HG03159 (cell line): ENCODE measurements at regions not wholly inside any gene's neighbourhood (a gene's known extent, or its start where the extent isn't known, plus 50 kb on each side); places are given as distances from the start of the nearest gene placed in this dataset.

ENCODE experiments used
- ATAC-seq: cut with Tn5 transposase; IDR thresholded peaks from one replicate; pipeline ENCODE4 v1.9.1; 2021; ENCODE audit warnings: mild to moderate bottlenecking, moderate library complexity; ENCODE audit not compliant: unreplicated experiment

DNA sequence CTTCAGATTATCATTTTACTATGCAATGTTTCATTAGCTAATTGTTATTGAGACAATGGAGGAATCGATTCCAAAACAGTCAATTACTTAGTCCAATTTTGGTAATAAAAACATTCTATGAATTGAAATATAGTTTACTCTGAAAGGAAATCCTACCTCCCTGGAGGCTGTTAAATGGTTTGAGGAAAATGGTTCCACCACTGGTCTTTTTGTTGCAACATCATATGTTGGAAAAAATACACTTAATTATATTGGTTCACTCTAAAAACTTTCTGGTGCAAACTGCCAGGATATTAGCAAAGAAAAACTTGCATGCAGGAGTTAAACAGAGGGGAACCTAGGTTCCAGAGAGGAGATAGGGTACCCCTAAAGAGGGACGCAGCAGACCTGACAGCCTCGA lies 267.3 kb upstream of the LYZL1 start:
- no peak for ATAC-seq

DNA sequence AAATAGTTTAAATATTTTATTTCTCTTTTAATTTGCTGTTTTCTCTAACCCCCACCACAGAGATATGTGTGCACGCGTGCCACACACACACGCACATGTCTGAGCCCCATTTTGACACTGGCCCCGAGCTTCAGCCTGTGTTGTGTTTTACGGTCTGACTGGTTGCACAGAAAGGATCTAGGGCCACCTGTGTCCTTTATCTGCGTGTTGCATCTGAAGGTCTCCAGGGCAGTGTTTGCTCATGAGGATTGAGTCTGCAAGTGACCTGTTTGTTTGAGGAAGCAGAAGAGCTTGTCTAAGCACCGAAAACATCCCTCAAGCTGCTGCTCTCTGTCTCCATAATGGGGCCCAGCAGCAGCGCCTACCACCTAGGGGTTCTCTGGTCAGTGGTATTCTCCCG lies 266.4 kb upstream of the LYZL1 start:
- ATAC-seq = no peak

DNA sequence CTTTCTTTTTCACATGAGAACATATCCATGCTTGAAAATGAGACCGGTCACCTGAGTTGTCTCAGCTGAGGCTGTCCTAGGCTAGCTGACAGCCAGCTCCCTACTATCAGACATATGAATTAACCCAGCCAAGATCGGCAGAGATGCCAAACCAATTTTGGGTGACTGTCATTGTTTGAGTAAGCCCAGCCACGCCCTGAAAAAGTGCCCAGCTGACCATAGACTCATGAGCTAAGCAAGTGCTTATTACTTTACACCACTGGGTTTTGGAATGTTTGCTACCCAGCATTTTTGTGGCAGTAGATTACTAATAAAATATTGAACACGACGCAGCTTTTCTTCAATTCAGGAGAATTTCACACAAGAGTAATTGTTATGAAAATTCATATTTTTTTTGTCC lies 265.2 kb upstream of the LYZL1 start:
- ATAC-seq = no peak

DNA sequence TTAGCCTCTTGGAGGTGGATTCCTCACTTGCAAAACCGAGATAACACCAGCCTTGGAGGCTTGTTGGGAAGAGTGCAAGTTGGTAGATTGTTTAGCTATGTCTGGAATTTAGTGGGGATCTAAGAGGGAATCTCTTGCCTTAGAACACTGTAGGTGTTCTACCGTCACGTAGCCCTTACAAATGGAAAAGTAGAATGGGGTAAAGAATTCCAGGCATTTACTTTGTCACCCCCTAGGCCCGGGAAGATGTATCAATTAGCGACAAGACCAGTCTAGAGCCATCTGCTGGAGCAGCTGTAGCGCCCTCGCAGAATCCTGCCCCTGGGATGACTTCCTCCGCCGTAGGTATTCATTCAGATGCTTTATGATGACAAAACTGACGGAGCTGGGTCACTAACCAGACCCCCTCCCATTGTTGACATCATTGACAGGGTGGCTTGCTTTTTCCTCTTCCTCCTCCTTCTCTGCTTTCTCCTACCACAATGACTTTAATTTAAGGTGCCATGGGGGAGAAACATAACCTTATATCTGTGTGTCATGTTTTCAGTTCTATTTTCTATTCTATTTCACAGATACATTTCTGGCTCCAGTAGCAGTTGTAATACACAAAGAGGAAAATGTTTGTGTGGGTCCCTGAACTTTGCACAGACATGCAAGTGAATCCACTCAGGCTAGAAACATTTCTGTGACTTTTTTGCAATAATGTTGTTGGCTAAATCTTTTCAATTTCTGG lies 262.6 kb upstream of the LYZL1 start:
- no peak for ATAC-seq

DNA sequence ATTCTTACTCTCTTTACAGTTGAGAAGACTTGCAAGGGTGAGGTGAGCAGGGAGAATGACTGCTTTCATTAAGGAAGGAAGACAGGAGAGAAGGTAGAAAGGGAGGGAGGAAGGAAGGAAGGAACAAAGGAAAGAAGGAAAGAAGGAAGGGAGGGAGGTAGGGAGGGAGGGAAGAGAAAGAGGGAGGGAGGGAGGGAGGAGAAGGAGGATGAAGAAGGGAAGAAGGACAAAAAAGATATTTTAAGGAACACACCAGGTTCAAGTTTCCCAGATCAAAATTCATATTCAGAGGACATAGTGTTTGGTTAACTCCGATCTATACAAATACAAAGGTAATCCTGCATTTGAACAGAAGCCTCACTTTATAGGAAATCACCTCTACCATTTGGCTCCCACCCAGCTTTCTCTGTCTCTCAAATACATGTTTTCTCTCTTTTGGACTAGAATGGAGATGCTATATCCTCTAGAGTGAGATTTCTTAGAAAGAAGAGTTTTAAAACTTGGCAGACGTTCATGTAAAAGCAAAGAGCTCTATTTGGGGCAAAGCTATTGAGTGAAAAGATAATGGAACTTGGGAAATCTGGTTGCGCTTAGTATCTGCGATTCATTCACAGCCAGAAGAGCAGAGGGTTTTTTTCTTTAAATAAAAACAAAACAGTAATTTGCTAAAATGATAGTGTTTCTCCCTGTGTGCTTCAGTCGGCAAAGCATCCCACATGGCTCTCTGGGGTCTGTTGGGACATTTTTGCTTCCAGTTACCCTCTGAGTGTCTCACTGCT lies 261.9 kb upstream of the LYZL1 start:
- no peak for ATAC-seq

DNA sequence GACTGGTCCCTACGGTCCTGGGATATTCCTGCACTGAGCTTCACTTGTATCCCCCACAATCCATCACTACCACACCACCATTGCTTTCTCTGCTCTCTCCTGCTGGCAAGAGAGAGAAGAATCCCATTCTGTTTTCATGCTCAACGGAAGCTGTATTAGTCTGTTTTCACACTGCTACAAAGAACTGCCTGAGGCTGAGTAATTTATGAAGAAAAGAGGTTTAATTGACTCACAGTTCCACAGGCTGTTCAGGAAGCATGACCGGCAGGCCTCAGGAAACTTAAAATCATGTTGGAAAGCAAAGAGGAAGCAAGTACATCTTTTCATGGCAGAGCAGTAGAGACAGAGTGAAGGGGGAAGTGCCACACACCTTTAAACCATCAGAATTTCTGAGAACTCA lies 260.4 kb upstream of the LYZL1 start:
- ATAC-seq = no peak

DNA sequence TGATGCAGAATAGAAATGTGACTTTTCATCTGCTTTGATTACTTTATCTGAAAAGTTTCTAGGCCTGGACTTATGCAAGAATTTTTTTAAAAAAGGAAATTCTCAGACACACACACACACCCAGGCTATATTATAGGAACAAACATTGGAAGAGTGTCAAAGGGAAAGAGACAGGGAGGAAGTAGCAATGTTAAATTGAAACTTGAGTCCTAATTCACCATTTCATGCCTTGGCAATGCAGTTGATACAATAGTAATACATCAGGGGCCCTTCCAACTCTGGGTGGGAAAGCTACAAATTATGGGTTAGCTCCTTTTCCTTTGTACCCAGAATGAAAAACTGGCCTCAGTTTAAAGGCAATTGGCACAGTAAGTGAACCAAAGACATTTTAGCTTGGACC lies 258.0 kb upstream of the LYZL1 start:
- no peak for ATAC-seq

DNA sequence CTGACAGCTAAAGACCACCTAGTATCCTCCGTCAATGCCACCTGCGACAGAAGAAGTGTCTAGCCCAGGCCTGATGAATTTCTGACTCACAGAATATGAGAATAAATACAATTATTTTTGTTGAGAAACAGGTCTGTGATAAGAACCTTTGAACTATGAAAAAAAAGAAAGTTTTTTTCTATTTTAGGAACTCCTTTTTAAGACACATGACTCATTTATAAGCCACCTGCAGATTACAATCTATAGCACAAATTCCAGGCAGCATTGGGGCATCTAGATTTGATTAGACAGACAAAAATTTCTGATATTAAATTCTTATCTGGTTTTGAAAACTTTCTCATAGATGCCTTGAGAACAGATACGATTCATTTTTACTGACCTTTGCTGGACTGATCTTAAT lies 256.7 kb upstream of the LYZL1 start:
- ATAC-seq = no peak

DNA sequence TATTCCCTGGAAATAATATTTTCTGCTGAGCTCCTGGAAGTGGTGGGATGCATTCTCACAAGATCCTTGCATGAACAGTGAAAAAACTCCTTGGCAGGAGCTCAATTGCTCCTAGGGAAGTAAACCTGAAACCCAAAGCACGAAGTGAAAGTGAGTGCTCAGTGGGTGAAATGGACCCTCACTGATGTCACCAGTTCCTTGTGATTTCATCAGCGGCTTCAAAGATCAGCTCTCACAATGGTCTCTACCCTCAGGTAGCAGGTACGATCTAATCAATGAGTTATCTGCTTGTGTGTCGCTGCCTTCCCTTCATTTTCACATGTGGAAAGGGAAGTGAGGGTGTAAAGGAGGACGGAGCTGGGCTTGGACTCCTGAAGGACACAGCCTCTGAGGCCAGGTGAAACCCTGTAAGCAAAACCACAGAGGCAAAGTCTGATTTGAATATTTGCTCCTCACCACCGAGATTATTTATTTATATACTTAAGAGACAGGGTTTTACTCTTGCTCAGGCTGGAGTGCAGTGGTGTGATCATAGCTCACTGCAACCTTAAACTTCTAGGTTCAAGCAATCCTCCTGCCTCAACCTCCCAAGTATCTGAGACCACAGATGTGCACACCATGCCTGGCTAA lies 255.4 kb upstream of the LYZL1 start:
- peak; percentile 75 for ATAC-seq

DNA sequence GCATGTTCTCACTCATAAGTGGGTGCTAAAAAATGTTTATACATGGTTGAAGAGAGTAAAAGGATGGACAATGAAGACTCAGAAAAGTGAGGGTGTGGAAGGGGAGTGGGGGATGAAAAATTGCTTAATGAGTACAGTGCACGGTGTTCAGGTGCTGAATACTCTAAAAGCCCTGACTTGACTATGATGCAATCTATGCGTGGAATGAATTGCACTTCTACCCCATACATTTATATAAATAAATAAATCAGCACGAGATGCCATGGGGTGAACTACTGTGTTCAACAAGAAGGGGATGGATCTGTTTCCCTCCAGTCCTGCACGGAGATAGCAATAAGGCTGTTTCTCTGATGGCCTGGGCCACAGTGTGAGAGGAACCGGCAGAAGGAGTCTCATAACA lies 254.3 kb upstream of the LYZL1 start:
- no peak for ATAC-seq

DNA sequence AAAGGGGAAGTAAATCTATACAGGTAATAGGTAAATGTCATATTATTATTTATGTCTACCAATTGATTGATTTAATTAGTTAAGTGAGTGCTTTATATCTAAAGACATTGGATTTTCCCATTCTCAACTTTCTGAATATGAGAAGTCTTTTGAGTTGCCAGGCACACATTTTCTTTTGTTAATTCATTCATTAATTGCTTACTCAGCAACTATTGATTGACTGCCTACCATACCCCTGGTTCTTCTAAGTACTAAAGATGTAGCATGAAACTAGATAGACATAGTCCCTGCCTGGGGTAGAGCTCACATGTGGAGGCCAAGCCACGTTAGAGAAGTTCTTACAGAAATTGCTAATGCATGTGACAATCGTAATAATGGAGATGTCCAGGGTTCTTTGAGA lies 253.1 kb upstream of the LYZL1 start:
- ATAC-seq = no peak

DNA sequence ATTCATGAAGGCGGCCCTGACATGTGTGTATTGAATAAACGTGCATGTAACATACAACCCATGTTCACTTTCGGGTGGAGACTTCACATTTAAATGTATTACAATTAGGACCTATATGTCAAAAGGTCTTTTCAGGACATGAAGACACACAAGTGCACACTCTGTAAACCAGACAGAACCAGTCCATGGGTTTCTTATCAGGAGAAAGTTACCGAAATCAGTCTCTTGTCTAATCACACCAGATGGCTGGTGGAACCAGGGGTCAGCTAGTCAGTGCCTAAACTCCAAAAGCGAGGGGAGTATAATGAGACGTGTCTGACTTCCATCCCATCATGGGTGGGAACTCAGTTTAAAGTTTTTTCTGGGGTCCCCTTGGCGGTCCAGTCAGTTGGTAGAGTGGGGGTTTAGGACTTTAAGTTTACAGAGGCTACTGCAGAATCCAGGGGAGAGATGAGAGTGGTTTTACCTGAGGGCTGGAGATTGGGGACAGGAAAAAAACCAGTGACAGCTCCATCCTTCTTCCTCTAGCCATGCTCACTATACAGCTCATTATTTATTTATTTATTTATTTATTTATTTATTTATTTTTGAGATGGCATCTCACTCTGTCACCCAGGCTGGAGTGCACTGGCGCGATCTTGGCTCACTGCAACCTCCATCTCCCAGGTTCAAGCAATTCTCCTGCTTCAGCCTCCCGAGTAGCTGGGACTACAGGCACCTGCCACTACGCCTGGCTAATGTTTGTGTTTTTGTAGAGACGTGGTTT lies 251.3 kb upstream of the LYZL1 start:
- no peak for ATAC-seq

DNA sequence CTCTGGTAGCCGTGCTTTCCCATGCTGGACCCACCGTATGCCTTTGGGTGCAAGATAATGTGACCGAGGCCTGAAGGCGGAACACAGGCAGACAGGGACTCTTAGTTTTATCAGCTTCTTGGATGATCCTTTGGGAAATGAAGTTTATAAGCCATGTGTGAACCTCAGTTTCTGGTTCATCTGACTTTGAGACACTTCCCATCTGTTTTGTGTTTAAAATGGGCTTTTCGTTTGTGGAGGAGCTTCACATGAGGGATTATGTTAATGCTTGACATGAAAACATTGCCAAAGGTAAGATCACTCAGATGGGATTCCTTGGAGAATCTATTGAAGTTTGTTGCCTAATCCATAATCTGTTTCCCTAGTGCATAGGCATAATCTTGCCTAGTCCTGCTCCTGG lies 249.8 kb upstream of the LYZL1 start:
- ATAC-seq = no peak

DNA sequence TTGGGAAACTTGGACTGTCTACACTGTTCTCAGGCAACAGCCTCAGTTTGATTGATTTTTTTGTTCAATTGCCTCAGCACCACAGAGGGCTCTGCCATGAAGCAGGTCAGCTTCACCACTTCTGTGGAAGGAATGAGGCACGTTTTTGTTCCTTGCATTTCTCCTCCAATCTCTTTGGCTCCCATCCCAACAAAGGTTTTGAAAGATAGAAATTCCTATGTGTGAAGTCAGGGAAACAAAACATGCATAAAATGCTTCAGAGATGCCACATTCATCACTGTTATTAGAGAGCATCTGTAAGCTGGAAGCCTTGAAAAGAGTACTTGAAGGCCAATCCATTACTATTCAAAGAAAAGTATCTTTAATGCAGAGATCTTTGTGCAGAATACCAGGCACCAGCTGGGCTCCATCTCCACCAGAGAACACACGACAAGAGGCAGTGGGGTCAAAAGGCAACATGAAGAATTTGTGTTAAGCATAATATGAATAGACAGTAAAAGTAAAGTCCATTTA lies 249.1 kb upstream of the LYZL1 start:
- no peak for ATAC-seq

DNA sequence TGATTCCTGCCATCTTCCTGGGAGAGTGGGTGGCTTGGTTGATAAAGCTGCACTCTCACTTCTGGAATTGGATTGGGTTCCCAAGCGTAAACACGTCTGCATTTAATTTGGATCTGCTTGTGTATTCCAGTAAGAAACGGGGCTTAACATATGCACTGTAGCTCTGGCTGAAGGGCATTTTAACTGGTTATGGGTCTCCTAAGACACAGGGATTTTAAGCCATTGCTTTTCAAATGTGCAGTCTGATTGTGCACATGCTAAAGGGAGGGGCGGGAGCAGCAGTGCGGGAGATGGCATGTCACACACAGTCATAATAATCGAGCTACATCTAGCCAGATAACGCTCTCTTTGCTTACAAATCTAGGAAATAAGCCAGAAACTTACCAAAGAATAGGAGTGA lies 247.3 kb upstream of the LYZL1 start:
- no peak for ATAC-seq

DNA sequence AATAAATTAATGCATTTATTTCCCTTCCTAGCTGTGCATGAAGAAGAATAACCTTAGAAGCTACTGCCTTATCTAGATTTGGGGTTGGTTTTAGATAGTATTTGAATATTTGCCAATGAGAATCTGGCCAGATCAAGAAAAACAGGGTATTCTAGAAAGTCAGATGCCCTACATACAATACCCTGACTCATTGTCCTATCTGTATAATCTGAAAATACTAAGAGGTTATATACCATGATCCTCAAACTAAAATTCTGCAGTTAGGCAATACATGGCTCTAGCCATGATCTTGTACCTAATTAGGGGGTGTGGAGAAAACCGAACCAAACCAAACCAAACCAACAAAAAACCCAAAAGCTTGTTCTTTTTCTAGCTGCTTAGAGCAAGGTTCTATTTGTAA lies 240.4 kb upstream of the LYZL1 start:
- ATAC-seq = no peak

DNA sequence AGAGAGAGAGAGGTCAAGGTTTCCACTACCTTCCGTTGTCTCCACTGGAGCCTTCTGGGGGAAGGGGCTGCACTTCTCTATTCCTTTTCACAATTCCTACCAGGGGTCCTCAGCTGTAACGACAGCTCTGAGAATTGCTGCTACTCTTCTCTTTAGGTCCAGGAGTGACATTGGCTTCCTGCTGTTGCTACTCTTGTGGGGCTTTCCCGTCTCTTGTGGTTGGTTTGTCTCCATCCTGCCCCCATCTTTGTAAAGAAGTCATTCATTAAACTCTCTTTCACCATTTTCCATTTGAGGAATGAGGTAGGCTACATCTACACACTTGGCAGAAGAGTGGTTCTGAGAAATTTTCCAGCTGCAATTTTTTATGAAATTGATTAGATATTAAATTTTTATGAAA lies 238.8 kb upstream of the LYZL1 start:
- peak; percentile 54 for ATAC-seq

DNA sequence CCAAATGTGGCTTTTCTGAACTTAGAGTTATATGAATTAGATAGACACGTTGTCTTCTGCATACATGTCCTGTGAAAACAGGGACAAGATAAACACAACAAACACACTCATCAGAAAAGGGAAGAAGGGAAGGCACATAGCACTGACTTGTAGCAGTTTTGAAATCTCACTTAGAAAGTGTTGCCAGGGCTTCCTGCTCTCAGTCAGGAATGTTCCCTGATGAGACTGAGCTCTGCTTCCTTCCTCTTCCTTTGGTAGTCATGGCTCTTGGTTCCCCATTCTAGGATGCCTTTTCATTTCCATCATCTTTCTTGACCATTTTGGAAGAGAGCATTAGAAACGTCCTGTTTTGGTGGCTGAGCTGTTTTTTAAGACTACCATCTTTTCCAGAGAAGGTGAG lies 233.8 kb upstream of the LYZL1 start:
- no peak for ATAC-seq

DNA sequence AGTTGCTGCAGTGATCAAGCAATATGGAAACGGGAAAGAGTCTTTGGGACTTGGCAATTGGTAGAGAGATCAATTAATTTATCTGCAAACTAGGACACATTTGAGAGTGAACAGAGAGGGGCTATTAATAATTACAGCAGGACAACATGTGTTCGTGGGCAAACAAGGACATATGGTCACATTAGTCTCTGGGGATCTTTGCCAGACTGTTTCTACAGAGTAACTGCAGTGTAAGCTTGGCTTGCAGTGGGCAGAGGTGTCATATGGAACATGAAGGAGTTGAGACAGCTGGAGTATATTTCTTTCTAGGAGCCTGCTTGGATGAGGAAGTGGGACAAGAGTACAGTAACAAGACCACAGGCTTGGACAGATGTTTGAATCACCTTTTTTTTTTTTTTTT lies 232.1 kb upstream of the LYZL1 start:
- no peak for ATAC-seq

DNA sequence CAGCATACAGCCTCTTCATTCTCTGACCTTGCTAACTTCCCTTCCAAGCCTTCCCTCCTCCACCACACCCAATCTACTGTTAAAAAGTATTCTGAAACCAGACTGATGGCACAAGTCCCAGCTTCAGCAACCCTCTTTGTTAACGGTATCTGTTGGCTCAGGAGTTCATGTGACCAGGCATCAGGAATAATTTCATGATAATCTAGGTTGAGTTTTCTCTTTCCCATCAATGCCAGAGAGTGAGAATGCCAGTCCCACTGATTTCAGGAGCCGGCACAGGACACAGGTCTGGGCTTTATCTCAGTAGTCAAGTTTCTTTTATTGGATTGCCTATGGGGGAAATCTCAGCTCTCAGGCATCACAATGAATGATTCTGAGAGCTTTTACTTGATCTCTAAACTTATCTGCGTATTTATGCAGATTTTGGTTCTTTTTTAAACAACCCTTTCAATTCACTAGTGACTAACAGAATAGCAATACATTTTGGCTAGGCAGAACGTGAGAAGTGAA lies 231.0 kb upstream of the LYZL1 start:
- ATAC-seq = no peak
